ENCODE measurements at regions not wholly inside any gene's neighbourhood (a gene's known extent, or its start where the extent isn't known, plus 50 kb on each side); places are given as distances from the start of the nearest gene placed in this dataset.

GRCh38 chr10:78742730-78743615 is 325.8 kb upstream of the ZMIZ1 start:
- Histone ChIP-seq H3K4me3 (ENCODE audit: low read length) (no peak overlapping the region), H3K36me3 (ENCODE audit: insufficient read depth, low read depth, low read length) (no peaks in the 10 kb centered on the region), H3K4me1 (ENCODE audit: insufficient read depth, low read length) (peaks cover 7% of the 10 kb centered on the region; the same call in 1 of the 2 replicates), H3K27me3 (ENCODE audit: insufficient read depth, low read length) (no peaks in the 10 kb centered on the region; the same call in 1 of the 2 replicates), H3K9me3 (ENCODE audit: insufficient read depth, low read depth, low read length) (no peaks in the 10 kb centered on the region), H3K9ac (ENCODE audit: low read depth, low read length) (no peak overlapping the region), H3K27ac (ENCODE audit: low read length) (no peak overlapping the region)

DNA sequence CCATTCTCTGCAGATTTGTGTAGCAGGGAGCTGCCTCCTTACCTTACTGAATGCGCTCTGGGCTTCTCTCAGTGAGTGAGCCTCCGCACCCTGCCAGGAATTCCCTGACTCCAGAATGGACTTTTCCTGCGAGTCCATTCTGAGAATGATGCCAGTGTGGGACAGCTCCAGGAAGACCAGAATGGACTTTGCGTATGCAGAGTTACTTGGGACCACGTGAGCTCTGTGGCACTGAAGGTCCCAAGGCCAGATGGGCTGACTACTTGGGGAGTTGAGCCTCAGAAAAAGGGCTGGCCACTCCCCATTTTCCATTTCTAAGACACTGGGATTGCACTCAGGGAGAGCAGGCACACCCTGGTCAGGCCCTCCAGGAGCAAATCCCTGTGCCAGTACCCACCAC is 324.7 kb upstream of the ZMIZ1 start:
- Histone ChIP-seq H3K36me3 (ENCODE audit: insufficient read depth, low read depth, low read length) (no peaks in the 10 kb centered on the region), H3K27ac (ENCODE audit: low read length) (no peak overlapping the region), H3K4me1 (ENCODE audit: insufficient read depth, low read length) (peaks cover 7% of the 10 kb centered on the region; the same call in 1 of the 2 replicates), H3K9ac (ENCODE audit: low read depth, low read length) (no peak overlapping the region), H3K9me3 (ENCODE audit: insufficient read depth, low read depth, low read length) (no peaks in the 10 kb centered on the region), H3K27me3 (ENCODE audit: insufficient read depth, low read length) (no peaks in the 10 kb centered on the region; the same call in 1 of the 2 replicates), H3K4me3 (ENCODE audit: low read length) (no peak overlapping the region)

GRCh38 chr10:78744491-78745090 is 324.2 kb upstream of the ZMIZ1 start:
- H3K9me3 ChIP-seq (ENCODE audit: insufficient read depth, low read depth, low read length) = no peaks in the 10 kb centered on the region
- peaks cover 4% of the 10 kb centered on the region; the same call in 1 of the 2 replicates for H3K4me1 ChIP-seq (ENCODE audit: insufficient read depth, low read length)
- H3K27me3 ChIP-seq (ENCODE audit: insufficient read depth, low read length) = no peaks in the 10 kb centered on the region; the same call in 1 of the 2 replicates
- H3K36me3 ChIP-seq (ENCODE audit: insufficient read depth, low read depth, low read length) = no peaks in the 10 kb centered on the region
- no peak overlapping the region for H3K4me3 ChIP-seq (ENCODE audit: low read length)
- no peak overlapping the region for H3K27ac ChIP-seq (ENCODE audit: low read length)
- H3K9ac ChIP-seq (ENCODE audit: low read depth, low read length) = no peak overlapping the region

DNA sequence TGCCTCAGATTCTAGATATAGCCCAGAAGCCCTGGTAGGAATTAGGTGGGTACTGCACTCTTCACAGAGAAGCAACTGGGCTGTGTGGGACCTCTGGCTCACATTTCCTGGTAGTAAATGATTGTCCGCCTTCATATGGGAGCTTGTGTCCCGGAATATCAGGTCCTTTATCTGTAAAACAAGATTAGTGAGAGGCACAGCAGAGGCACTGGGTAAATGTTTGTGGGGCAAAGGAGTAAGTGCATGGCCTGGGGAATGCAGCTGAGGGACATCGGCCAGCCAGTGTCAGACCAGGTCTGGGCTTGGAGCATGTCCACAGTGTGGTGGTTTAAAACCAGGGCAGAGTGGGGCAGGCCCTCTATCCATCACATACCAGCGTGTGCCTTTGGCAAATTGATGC is 323.3 kb upstream of the ZMIZ1 start:
- Histone ChIP-seq H3K4me3 (ENCODE audit: low read length) (no peak overlapping the region), H3K27me3 (ENCODE audit: insufficient read depth, low read length) (no peaks in the 10 kb centered on the region; the same call in 1 of the 2 replicates), H3K4me1 (ENCODE audit: insufficient read depth, low read length) (no peaks in the 10 kb centered on the region), H3K27ac (ENCODE audit: low read length) (no peak overlapping the region), H3K9me3 (ENCODE audit: insufficient read depth, low read depth, low read length) (no peaks in the 10 kb centered on the region), H3K9ac (ENCODE audit: low read depth, low read length) (no peak overlapping the region), H3K36me3 (ENCODE audit: insufficient read depth, low read depth, low read length) (no peaks in the 10 kb centered on the region)

GRCh38 chr10:78746155-78746763 is 322.5 kb upstream of the ZMIZ1 start:
- Histone ChIP-seq H3K4me1 (ENCODE audit: insufficient read depth, low read length) (no peaks in the 10 kb centered on the region), H3K27me3 (ENCODE audit: insufficient read depth, low read length) (no peaks in the 10 kb centered on the region; the same call in 1 of the 2 replicates), H3K27ac (ENCODE audit: low read length) (no peak overlapping the region)

GRCh38 chr10:78747401-78748234 is 321.1 kb upstream of the ZMIZ1 start:
- no peaks in the 10 kb centered on the region for H3K9me3 ChIP-seq (ENCODE audit: insufficient read depth, low read depth, low read length)
- no peaks in the 10 kb centered on the region for H3K4me1 ChIP-seq (ENCODE audit: insufficient read depth, low read length)
- H3K36me3 ChIP-seq (ENCODE audit: insufficient read depth, low read depth, low read length) = no peaks in the 10 kb centered on the region
- no peak overlapping the region for H3K9ac ChIP-seq (ENCODE audit: low read depth, low read length)
- no peaks in the 10 kb centered on the region; the same call in 1 of the 2 replicates for H3K27me3 ChIP-seq (ENCODE audit: insufficient read depth, low read length)
- H3K27ac ChIP-seq (ENCODE audit: low read length) = no peak overlapping the region
- H3K4me3 ChIP-seq (ENCODE audit: low read length) = no peak overlapping the region

More at GRCh38 chr10:78746155-78746763, 322.5 kb upstream of the ZMIZ1 start:
- Histone ChIP-seq H3K9ac (ENCODE audit: low read depth, low read length) (no peak overlapping the region), H3K4me3 (ENCODE audit: low read length) (no peak overlapping the region), H3K9me3 (ENCODE audit: insufficient read depth, low read depth, low read length) (no peaks in the 10 kb centered on the region), H3K36me3 (ENCODE audit: insufficient read depth, low read depth, low read length) (no peaks in the 10 kb centered on the region)

GRCh38 chr10:78748235-78748533 is 320.6 kb upstream of the ZMIZ1 start:
- H3K27me3 ChIP-seq (ENCODE audit: insufficient read depth, low read length) = no peaks in the 10 kb centered on the region; the same call in 1 of the 2 replicates
- no peak overlapping the region for H3K9ac ChIP-seq (ENCODE audit: low read depth, low read length)
- no peaks in the 10 kb centered on the region for H3K4me1 ChIP-seq (ENCODE audit: insufficient read depth, low read length)
- H3K27ac ChIP-seq (ENCODE audit: low read length) = no peak overlapping the region
- no peak overlapping the region for H3K4me3 ChIP-seq (ENCODE audit: low read length)
- no peaks in the 10 kb centered on the region for H3K9me3 ChIP-seq (ENCODE audit: insufficient read depth, low read depth, low read length)
- H3K36me3 ChIP-seq (ENCODE audit: insufficient read depth, low read depth, low read length) = no peaks in the 10 kb centered on the region

GRCh38 chr10:78749200-78749599 is 319.6 kb upstream of the ZMIZ1 start:
- H3K4me1 ChIP-seq (ENCODE audit: insufficient read depth, low read length) = peaks cover 2% of the 10 kb centered on the region; the same call in 1 of the 2 replicates
- no peak overlapping the region for H3K27ac ChIP-seq (ENCODE audit: low read length)
- no peaks in the 10 kb centered on the region for H3K36me3 ChIP-seq (ENCODE audit: insufficient read depth, low read depth, low read length)
- H3K27me3 ChIP-seq (ENCODE audit: insufficient read depth, low read length) = no peaks in the 10 kb centered on the region; the same call in 1 of the 2 replicates
- no peaks in the 10 kb centered on the region for H3K9me3 ChIP-seq (ENCODE audit: insufficient read depth, low read depth, low read length)
- H3K4me3 ChIP-seq (ENCODE audit: low read length) = no peak overlapping the region
- H3K9ac ChIP-seq (ENCODE audit: low read depth, low read length) = no peak overlapping the region

GRCh38 chr10:78749898-78750297 is 318.9 kb upstream of the ZMIZ1 start:
- Histone ChIP-seq H3K4me1 (ENCODE audit: insufficient read depth, low read length) (peaks cover 8% of the 10 kb centered on the region; the same call in 1 of the 2 replicates), H3K36me3 (ENCODE audit: insufficient read depth, low read depth, low read length) (no peaks in the 10 kb centered on the region), H3K27ac (ENCODE audit: low read length) (no peak overlapping the region), H3K27me3 (ENCODE audit: insufficient read depth, low read length) (no peaks in the 10 kb centered on the region; the same call in 1 of the 2 replicates), H3K4me3 (ENCODE audit: low read length) (no peak overlapping the region), H3K9ac (ENCODE audit: low read depth, low read length) (no peak overlapping the region), H3K9me3 (ENCODE audit: insufficient read depth, low read depth, low read length) (no peaks in the 10 kb centered on the region)

DNA sequence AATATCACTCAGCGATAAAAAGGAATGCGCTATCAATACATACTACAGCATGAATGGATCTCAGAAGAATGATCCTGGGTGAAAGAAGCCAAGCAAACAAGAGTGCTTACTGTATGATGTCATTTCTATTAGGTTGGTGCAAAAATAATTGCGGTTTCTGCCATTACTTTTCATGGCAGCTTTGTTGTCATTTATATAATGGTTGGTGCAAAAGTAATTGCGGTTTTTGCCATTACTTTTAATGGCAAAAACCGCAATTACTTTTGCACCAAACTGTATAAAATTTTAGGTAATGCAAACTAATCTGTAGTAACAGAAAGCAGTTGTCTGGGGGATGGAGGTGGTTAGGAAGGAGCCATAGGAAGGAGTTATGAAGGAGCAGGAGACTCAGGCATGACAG is 318.3 kb upstream of the ZMIZ1 start:
- Histone ChIP-seq H3K9me3 (ENCODE audit: insufficient read depth, low read depth, low read length) (no peaks in the 10 kb centered on the region), H3K36me3 (ENCODE audit: insufficient read depth, low read depth, low read length) (no peaks in the 10 kb centered on the region), H3K27ac (ENCODE audit: low read length) (no peak overlapping the region), H3K4me3 (ENCODE audit: low read length) (no peak overlapping the region), H3K4me1 (ENCODE audit: insufficient read depth, low read length) (peaks cover 8% of the 10 kb centered on the region; the same call in 1 of the 2 replicates), H3K9ac (ENCODE audit: low read depth, low read length) (no peak overlapping the region), H3K27me3 (ENCODE audit: insufficient read depth, low read length) (no peaks in the 10 kb centered on the region; the same call in 1 of the 2 replicates)

GRCh38 chr10:78751716-78752115 is 317.1 kb upstream of the ZMIZ1 start:
- Histone ChIP-seq H3K27me3 (ENCODE audit: insufficient read depth, low read length) (no peaks in the 10 kb centered on the region; the same call in 1 of the 2 replicates), H3K4me3 (ENCODE audit: low read length) (no peak overlapping the region), H3K9ac (ENCODE audit: low read depth, low read length) (no peak overlapping the region), H3K36me3 (ENCODE audit: insufficient read depth, low read depth, low read length) (no peaks in the 10 kb centered on the region), H3K4me1 (ENCODE audit: insufficient read depth, low read length) (peaks cover 8% of the 10 kb centered on the region; the same call in 1 of the 2 replicates), H3K27ac (ENCODE audit: low read length) (no peak overlapping the region), H3K9me3 (ENCODE audit: insufficient read depth, low read depth, low read length) (no peaks in the 10 kb centered on the region)

Measured in iPS-20b (cell line).